ENCODE measurements at regions not wholly inside any gene's neighbourhood (a gene's known extent, or its start where the extent isn't known, plus 50 kb on each side); places are given as distances from the start of the nearest gene placed in this dataset.
A peak's percentile ranks its signal among the peaks of the same experiment; 100 is the strongest.
"Not testable (repeated sequence)": the region's sequence is repeated elsewhere in the genome, so short reads cannot be mapped to it uniquely, and the experiment has no call there.

DNA sequence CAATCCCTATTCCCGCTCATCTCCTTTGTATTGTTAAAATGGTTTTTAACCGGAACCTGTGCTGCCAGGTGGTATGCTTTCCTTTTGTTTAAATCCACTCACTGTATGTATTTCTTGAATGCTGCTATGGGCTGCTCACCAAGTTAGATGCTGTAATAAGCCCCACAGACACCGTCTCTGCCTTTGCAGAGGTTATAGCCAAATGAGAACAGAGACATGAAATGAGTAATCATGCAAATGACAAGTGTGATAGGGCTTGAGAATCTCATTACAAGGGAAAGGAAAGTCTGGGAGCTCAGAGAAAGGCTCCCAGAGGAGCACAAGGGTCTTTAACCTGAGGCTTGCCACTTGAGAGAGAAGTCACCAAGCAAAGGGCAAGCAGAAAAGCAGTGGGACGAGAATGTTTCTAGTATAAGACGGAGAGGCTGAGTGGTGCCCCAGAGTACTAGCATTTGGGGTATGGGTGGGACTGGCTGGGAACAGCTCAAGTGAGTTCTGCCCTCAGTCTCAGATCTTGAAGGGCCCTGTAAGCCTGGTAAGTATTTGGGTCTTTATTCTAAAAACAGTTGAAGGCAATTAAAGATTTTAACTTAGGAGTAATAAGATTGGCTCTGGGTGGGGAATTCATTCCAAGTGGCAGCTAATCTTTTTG lies 110.8 kb upstream of the H2AZ1 start:
- in situ Hi-C loops (cut with HindIII; ENCODE audit: low pct_unique_long_range_greater_than_20kb, low sequenced_read_pairs) = no loop called here

DNA sequence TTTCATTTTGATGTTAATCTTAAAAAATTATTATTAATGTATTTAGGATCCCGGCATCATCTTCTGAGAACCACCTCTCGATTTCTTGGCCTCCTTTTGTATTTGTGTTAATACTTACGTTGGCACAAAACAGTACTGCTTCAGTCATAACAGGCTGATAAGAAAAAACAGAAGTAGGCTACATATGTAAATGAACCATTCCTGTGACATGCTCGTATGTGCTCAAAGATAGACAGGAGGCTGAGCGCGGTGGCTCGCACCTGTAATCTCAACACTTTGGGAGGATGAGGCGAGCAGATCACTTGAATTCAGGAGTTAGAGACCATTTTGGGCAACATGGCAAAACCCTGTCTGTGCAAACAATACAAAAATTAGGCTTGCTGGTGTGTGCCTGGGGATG lies 109.4 kb upstream of the H2AZ1 start:
- DNase-seq (ENCODE audit: low read depth, low spot score) = no peak
- in situ Hi-C loops (cut with HindIII; ENCODE audit: low pct_unique_long_range_greater_than_20kb, low sequenced_read_pairs) = no loop called here

More for the DNA sequence above, 110.8 kb upstream of the H2AZ1 start:
- no peak for DNase-seq (ENCODE audit: low read depth, low spot score)

DNA sequence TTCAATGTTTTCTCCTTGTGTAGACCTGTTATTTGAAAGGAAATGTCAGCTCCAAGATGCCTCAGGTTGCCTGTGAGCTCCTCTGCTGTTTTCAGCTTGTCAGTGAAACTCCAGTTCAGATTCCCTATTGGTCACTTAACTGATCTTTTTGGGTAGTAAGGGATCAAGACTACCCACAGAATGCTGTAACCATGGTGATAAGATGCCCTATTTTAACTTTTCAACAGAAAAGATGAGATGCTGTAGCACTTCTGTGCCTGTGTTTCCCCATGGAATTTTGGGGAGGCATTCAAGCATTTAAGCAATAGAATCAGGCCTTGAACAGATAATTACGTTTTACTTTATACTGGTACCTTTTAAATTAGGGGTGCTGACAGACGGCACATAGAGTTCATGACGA lies 106.6 kb upstream of the H2AZ1 start:
- in situ Hi-C loops (cut with HindIII; ENCODE audit: low pct_unique_long_range_greater_than_20kb, low sequenced_read_pairs) = no loop called here
- DNase-seq (ENCODE audit: low read depth, low spot score) = no peak

DNA sequence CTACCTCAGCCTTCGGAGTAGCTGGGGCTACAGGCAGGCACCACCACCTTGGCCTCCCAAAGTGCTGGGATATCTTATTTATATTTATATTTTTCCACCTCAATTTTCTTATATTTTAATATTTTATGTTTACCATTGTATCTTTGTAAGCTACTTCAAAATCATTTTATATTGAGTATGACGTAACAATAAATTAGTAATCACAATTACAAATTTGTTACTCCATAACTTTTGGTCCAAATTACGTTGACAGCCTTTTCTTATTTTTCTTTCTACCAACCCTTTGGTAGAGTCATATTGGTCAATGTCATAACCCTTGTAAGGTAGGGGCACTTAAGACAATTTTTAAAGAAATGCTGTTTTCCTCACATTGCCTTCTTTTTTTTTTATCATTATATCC lies 104.0 kb upstream of the H2AZ1 start:
- in situ Hi-C loops (cut with HindIII; ENCODE audit: low pct_unique_long_range_greater_than_20kb, low sequenced_read_pairs) = no loop called here
- DNase-seq (ENCODE audit: low read depth, low spot score) = no peak

DNA sequence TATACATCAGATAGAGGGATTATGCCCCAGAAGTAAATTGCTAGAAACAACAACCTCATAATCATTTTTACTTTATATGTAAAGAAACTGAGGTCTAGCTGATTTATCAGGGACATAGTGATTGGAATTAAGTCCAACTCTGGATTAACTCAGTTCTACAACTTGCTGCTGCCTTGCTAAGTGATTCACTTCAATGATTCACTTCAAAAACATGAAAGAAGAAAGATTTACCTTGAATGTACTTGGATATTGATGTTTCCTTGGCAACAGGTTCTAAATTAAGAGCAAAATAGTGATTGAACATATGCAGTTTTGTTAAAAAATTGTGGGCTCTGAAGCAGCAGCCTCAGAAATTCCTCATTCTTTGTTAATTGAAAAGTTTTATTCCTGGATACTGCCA lies 99.8 kb upstream of the H2AZ1 start:
- in situ Hi-C loops (cut with HindIII; ENCODE audit: low pct_unique_long_range_greater_than_20kb, low sequenced_read_pairs) = no loop called here
- DNase-seq (ENCODE audit: low read depth, low spot score) = no peak

DNA sequence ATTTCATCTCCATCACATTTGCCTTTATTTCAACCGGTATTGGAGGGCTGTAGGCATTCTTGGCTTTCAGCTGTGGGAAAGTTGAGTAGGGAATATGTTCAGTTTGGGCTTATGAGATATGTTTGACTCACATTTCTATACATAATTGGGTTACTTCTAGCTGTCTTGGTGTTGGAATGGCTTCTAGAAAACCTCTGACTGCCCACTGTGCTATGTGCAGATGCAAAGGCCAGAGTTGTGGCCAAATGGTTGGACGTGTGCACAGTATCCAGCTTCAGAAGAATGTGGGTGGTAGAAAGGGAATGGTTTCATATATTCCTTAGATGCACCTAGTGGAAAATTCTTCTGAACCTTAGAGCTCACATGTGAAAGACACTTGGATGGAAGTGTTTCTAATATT lies 92.6 kb upstream of the H2AZ1 start:
- in situ Hi-C loops (cut with HindIII; ENCODE audit: low pct_unique_long_range_greater_than_20kb, low sequenced_read_pairs) = no loop called here

DNA sequence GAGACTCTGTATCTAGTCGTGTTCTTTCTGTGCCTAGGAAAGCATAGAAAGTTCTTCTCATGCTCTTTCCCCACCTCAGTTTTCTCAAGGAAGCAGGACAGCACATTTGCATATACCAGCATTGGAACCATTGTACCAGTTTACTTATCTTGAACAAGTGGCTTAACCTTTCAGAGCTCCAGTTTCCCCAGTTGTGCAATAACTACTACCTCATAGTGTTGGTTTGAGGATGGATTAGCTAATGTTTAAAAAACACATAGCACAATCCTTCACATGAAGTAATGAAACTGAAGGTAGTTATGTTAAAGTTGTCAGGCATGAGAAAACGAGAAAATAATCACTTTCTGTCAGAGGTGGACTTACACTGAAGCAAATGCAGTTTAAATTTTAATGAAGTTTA lies 92.2 kb upstream of the H2AZ1 start:
- in situ Hi-C loops (cut with HindIII; ENCODE audit: low pct_unique_long_range_greater_than_20kb, low sequenced_read_pairs) = no loop called here
- no peak for DNase-seq (ENCODE audit: low read depth, low spot score)

More for the DNA sequence above, 92.6 kb upstream of the H2AZ1 start:
- DNase-seq (ENCODE audit: low read depth, low spot score) = no peak

DNA sequence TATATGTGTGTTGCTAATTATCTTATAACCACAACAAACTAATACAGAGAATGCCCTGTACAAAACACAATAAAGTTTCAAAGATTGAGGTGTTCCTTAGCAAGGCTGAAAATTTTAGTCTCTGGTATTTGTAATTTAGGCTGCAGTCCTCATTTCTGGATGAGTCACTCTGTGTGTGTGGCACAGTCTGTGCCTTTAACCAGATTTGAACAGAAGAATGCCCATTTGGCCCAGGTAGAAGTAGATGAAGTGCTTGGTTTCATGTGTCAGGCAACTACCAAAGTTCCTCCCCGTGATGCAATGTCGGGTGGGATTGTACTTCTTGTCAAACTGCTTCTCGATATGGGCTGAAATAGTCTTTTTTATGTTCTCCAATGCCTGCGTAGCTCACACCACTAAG lies 91.6 kb upstream of the H2AZ1 start:
- no peak for DNase-seq (ENCODE audit: low read depth, low spot score)
- in situ Hi-C loops (cut with HindIII; ENCODE audit: low pct_unique_long_range_greater_than_20kb, low sequenced_read_pairs) = no loop called here

DNA sequence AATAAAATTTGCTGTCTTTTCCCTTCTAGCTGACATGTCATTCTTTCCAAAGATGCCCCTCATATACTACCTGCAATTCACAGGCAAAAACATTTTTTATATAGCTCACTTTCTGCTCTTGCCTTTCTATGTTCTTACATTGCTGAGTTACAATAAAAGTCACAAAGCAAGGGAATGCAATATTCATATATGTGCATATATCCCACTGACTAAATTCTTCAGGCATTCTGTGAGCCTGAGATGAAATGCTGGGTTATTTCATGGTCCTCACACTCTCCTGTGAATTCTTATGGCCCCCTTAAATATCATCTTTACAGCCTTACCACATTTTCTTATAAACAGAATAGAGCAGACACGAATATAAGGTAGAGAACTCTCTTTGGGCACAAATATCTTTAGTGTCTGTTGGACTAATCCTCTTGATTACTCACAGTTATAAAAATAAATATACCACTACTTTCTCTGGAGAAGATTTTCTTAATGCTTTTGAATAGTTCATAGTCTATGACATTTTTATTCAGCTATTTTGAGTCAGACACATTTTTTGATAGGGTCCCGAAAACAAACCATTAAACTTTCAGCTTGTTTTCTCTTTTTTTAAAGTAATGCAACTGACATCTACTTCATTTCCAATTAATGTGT lies 84.1 kb upstream of the H2AZ1 start:
- in situ Hi-C loops (cut with HindIII; ENCODE audit: low pct_unique_long_range_greater_than_20kb, low sequenced_read_pairs) = no loop called here
- DNase-seq (ENCODE audit: low read depth, low spot score) = no peak

DNA sequence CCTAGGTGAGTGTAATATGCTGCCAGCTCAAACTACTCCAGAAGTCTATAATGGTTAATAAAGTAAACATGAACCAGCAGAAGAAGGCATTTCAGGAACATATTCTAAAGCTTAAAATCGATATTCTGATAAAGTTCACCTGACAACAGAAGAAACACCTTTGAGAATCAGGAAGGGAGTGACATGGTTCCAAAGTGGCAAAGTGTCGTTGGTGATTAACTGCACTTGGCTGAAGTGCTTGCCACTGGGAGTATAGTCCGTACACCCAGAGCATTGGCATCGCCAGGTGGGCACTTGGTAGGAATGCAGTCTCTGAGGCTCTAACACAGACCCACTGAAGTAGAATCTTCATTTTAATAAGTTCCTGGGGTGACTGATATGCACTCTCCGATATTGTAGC lies 76.0 kb upstream of the H2AZ1 start:
- in situ Hi-C loops (cut with HindIII; ENCODE audit: low pct_unique_long_range_greater_than_20kb, low sequenced_read_pairs) = no loop called here
- DNase-seq (ENCODE audit: low read depth, low spot score) = no peak

DNA sequence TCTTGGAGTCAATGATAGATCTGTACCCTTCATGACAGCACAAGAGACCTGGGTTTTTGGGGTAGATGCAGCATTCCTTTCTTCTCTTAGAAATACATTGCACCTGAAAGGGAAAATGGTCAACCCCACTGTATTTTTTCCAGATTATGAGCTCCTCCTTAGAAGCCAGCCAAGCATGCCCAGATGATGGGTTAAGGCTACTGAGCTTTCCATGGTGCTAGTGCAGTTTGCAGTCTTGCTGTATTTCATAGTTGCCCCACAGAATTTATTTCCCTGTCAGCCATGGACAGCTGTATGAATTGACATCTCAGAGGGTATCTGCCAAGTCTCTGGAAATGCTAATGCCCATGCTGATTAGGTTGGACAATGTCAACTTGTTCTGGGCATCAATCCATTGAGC lies 73.7 kb upstream of the H2AZ1 start:
- DNase-seq (ENCODE audit: low read depth, low spot score) = no peak
- in situ Hi-C loops (cut with HindIII; ENCODE audit: low pct_unique_long_range_greater_than_20kb, low sequenced_read_pairs) = no loop called here

DNA sequence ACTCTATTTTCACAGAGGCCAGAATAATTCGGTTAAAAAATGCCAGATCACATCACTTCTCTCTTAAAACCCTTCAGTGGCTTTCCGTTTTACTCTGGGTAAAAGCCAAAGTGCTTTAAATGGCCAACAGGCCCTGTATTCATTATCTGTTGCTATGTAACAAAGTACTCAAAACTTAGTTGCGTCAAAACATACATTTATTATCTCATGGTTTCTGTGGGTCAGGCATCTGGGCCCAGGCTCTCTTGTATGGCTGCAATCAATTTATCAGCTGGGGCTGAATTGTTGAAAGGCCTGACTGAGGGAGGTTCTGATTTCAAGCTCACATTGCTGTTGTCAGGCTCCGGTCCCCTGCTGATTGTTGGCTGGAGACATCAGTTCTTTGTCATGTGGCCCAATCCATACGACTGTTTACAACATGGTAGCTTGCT lies 72.7 kb upstream of the H2AZ1 start:
- in situ Hi-C loops (cut with HindIII; ENCODE audit: low pct_unique_long_range_greater_than_20kb, low sequenced_read_pairs) = no loop called here
- DNase-seq (ENCODE audit: low read depth, low spot score) = peak; percentile 43

DNA sequence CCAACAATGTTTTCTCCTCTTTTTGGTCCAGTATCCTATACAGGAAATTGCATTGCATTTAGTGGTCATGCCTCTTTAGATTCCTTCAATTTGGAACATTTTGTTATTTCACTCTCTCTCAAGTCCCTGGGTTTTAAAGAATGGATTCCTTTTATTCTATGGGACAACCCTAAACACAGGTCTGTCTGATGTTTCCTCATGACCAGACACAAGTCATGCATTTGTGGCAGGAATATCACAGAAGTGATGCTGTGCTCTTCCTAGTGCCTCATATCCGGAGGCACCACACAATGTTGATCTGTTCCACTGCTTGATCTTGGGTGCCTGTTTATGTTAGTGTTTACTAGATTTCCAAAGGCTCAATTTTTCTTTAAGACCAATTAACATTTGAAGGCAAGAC lies 69.7 kb upstream of the H2AZ1 start:
- in situ Hi-C loops (cut with HindIII; ENCODE audit: low pct_unique_long_range_greater_than_20kb, low sequenced_read_pairs) = no loop called here
- peak; percentile 81 for DNase-seq (ENCODE audit: low read depth, low spot score)

DNA sequence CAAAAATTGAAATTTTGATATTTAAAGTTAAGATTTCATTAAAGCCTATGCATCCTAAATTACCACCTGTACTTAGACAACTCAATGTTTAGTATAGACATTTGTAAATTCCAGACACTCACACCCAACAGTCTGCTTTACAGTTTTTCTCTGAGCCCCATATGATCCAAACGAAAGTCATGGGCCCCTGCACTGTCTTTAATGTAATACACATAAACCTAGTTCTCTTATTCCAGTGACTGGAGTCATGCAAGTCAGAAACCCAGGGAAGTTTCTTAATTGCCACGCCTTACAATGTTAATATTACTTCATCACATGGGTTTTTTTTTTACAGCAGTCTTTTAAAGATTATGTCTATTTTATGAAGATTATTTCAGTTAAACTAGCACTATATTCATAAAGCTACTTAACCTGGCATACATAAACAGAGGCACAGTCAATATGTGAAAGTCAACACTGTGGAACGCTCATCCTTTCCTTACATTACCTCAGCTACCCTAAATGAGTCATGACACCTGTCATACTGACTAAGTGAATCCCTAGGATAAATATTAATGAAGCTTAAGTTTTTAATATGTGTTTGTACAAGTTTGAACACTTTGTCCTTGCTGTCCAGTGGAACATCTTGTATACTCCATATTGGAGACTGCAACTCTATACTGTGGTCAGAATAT lies 67.7 kb upstream of the H2AZ1 start:
- no peak for DNase-seq (ENCODE audit: low read depth, low spot score)
- in situ Hi-C loops (cut with HindIII; ENCODE audit: low pct_unique_long_range_greater_than_20kb, low sequenced_read_pairs) = no loop called here

DNA sequence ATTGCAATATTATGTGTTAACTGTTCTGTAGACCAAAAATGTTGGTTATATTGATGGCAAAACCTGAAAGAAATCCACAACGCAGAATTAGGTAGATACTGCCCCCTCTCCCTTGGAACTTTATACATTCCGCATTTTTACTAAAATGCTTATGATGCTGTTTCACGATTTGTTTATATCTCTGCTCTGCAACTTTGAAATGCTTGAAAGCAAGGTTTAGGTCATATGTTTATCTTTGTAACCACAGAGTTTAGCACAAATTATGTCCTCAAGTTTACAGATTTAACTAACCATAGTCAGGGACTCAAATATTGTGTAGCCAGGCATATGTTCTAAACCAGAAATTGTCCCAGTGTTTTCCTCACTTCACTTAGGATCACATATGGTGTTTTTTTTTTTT lies 66.1 kb upstream of the H2AZ1 start:
- in situ Hi-C loops (cut with HindIII; ENCODE audit: low pct_unique_long_range_greater_than_20kb, low sequenced_read_pairs) = no loop called here
- no peak for DNase-seq (ENCODE audit: low read depth, low spot score)

DNA sequence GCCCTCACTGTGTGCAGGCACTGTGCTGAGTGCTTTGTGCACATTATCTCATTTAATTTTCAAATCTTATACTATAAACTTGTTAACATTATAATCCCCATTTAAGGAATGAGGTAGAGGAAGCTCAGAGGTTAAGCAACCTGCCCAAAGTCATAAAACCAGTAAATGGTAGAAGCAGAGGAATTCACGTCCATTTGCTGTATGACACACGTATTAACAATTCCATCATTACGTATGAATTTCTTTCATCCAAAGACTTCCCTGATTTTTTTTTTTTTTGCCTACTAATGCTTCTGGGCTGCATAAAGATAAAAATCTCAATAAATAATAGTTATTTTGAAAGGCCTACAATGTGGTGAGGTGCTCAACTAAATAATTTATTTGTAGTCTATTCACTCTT lies 64.5 kb upstream of the H2AZ1 start:
- in situ Hi-C loops (cut with HindIII; ENCODE audit: low pct_unique_long_range_greater_than_20kb, low sequenced_read_pairs) = no loop called here
- no peak for DNase-seq (ENCODE audit: low read depth, low spot score)

DNA sequence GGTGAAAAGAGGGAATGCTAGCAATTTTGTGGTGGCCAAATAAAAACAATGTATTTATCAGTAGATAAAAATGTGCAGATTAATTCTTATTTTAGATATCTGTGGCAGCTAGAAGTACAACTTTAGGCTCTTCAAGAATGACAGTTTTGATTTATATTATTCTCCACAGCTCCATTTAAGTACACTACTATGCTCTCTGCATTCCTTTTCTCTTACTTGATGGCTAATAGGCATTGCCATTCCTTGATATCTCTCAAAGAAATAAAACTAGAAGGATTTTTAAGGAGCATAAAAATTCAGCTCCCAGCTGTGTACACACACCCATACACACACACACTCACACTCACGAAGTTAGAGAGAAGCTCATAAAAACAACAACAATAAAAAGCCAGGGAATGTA lies 59.4 kb upstream of the H2AZ1 start:
- no peak for DNase-seq (ENCODE audit: low read depth, low spot score)
- in situ Hi-C loops (cut with HindIII; ENCODE audit: low pct_unique_long_range_greater_than_20kb, low sequenced_read_pairs) = no loop called here

DNA sequence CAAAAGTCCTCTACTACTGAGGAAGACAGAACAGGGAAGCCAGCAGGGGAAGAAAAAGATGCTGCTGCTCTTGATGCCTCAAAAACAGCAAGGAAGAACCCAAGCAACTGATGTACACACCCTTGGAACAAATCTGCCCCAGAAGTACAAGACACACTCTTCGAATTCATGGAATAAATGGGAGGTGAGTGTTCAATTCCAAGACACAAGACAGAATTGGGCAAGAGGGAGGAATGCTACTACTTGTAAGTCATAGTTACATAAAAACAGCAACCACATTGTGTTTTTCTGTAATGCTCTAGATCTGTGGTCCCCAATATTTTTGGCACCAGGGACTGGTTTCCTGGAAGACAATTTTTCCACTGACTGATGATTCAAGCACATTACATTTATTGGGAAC lies 58.0 kb upstream of the H2AZ1 start:
- no peak for DNase-seq (ENCODE audit: low read depth, low spot score)
- in situ Hi-C loops (cut with HindIII; ENCODE audit: low pct_unique_long_range_greater_than_20kb, low sequenced_read_pairs) = no loop called here

DNA sequence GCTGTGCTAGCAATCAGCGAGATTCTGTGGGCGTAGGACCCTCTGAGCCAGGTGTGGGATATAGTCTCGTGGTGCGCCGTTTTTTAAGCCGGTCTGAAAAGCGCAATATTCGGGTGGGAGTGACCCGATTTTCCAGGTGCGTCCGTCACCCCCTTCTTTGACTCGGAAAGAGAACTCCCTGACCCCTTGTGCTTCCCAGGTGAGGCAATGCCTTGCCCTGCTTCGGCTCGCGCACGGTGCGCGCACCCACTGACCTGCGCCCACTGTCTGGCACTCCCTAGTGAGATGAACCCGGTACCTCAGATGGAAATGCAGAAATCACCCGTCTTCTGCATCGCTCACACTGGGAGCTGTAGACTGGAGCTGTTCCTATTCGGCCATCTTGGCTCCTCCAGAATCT lies 56.1 kb upstream of the H2AZ1 start:
- in situ Hi-C loops (cut with HindIII; ENCODE audit: low pct_unique_long_range_greater_than_20kb, low sequenced_read_pairs); DNase-seq (ENCODE audit: low read depth, low spot score): not testable (repeated sequence)
